GM12865 (cell line): ENCODE measurements at regions not wholly inside any gene's neighbourhood (a gene's known extent, or its start where the extent isn't known, plus 50 kb on each side); places are given as distances from the start of the nearest gene placed in this dataset.
"Not testable (repeated sequence)": the region's sequence is repeated elsewhere in the genome, so short reads cannot be mapped to it uniquely, and the experiment has no call there.

Source experiments
- DNase-seq: peaks from one replicate; pipeline ENCODE4 v3.0.0; 2010; ENCODE audit warnings: low read depth
- H3K4me3 ChIP-seq: 2 replicates; pipeline ENCODE4 v1.5.1; 2011; ENCODE audit warnings: mild to moderate bottlenecking, low read depth, low read length, control low read depth
- TF ChIP-seq, protein P1 (sequence below): IDR thresholded peaks from 2 replicates; pipeline ENCODE4 v1.5.1; 2011; ENCODE audit warnings: low read length, control low read depth, low read depth, inconsistent platforms; ENCODE audit not compliant: insufficient read depth; ENCODE audit errors: missing control alignments

DNA sequence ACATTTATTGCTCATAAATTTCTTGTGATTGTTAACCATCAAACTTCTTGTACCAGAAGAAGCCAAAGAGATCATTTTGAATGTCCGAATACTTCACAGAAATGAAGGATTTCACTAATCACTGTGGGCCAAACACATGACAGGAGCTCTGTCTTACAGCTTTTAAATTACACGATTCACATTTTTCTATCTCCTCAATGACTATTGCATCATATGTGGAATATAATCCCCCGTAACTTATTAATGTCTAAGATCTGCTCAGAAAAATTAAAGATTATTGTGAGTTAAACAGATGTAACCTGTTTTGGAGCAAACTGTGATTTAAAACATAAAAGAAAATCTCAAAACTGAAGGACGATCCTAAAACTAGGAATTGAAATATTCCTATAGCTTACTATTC, 645.2 kb upstream of the COX7C start:
- H3K4me3 ChIP-seq = no peak overlapping the region

DNA sequence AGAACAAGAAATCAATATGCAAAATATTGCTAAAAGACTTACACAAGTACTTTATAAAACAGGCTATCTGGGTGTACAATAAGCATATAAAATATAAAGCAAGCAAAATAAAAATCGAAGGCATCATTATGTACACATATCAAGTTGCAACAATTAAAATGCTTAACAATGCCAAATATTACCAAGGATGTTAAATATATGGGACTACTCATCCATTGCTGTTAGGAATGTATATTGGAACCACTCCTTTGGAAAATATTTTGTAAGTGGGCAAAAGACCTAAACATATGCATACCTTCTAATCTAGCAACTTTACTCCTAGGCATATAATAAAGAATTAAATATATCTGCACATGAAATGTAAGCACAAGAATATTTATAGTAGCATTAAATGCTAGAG, 632.6 kb upstream of the COX7C start:
- no peak overlapping the region for H3K4me3 ChIP-seq
- no peak for DNase-seq
- TF ChIP-seq, protein P1, sequence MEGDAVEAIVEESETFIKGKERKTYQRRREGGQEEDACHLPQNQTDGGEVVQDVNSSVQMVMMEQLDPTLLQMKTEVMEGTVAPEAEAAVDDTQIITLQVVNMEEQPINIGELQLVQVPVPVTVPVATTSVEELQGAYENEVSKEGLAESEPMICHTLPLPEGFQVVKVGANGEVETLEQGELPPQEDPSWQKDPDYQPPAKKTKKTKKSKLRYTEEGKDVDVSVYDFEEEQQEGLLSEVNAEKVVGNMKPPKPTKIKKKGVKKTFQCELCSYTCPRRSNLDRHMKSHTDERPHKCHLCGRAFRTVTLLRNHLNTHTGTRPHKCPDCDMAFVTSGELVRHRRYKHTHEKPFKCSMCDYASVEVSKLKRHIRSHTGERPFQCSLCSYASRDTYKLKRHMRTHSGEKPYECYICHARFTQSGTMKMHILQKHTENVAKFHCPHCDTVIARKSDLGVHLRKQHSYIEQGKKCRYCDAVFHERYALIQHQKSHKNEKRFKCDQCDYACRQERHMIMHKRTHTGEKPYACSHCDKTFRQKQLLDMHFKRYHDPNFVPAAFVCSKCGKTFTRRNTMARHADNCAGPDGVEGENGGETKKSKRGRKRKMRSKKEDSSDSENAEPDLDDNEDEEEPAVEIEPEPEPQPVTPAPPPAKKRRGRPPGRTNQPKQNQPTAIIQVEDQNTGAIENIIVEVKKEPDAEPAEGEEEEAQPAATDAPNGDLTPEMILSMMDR = no peak

More for the DNA sequence above, 645.2 kb upstream of the COX7C start:
- TF ChIP-seq, protein P1 = no peak
- no peak for DNase-seq

DNA sequence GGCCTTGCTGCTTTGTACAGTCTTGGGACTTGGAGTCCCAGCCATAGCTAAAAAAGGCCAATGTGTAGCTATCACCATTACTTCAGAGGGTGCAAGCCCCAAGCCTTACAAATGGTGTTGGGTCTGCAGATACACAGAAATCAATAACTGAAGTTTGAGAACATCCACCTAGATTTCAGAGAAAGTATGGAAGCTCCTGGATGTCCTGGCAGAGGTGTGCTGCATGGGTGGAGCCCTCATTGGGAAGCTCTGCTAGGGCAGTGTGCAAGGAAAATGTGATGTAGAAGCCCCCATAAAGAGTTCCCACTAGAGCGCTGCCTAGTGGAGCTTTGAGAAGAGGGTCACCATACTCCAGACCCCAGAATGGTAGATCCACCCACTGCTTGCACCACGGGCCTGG, 626.7 kb upstream of the COX7C start:
- TF ChIP-seq, protein P1 = no peak
- no peak for DNase-seq
- no peak overlapping the region for H3K4me3 ChIP-seq

DNA sequence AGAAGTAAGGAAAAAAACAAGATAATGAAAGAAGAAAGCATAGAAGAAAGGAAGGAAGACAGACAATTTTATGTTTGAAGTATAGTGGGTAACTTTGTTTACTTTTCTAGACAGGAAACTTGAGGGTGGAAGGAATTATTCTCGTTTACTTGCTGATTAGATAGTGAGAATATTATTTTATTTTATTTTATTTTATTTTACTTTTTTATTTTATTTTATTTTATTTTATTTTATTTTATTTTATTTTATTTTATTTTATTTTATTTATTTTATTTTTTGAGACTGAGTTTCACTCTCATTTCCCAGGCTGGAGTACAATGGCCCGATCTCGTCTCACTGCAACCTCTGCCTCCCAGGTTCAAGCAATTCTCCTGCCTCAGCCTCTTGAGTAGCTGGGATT, 623.1 kb upstream of the COX7C start:
- not testable (repeated sequence) for DNase-seq

DNA sequence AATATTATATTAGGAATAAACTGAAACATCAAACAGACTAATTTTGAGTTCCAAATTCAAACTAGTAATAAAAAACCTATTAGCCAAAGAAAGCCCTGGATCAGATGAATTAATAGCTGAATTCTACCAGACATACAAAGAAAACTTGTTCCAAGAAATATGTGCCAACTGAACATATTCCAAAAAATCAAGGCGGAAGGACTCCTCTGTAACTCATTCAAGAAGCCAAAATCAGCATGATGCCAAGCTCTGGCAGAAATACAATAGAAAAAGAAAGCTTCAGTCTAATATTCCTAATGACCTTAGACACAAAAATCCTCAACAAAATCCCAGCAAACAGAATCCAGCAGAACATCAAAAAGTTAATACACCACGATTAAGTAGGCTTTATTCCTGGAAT, 619.1 kb upstream of the COX7C start:
- no peak for DNase-seq
- TF ChIP-seq, protein P1 = no peak

More for the DNA sequence above, 623.1 kb upstream of the COX7C start:
- not testable (repeated sequence) for H3K4me3 ChIP-seq

DNA sequence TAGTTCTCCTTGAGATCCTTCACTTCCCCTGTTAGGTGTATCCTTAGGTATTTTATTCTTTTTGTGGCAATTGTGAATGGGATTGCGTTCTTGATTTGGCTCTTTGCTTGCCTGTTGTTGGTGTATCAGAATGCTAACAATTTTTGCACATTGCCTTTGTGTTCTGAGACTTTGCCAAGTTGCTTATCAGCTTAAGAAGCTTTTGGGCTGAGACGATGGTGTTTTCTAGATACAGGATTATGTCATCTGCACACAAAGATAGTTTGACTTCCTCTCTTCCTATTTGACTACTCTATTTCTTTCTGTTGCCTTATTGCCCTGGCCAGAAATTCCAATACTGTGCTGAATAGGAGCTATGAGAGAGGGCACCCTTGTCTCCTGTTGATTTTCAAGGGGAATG, 609.4 kb upstream of the COX7C start:
- no peak for DNase-seq
- TF ChIP-seq, protein P1 = no peak
- no peak overlapping the region for H3K4me3 ChIP-seq

More for the DNA sequence above, 619.1 kb upstream of the COX7C start:
- H3K4me3 ChIP-seq = no peak overlapping the region

DNA sequence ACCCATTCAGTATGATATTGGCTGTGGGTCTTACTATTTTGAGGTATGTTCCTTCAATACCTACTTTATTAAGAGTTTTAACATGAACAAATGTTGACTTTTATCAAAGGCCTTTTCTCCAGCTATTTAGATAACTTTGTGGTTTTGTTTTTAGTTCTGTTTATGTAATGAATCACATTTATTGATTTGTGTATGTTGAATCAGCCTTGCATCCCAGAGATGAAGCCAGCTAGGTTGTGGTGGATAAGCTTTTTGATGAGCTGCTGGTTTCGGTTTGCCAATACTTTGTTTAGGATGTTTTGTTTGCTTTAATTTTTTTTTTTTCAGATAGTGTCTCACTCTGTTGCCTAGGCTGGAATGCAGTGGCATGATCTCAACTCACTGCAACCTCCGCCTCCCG, 609.0 kb upstream of the COX7C start:
- H3K4me3 ChIP-seq = no peak overlapping the region
- no peak for DNase-seq
- TF ChIP-seq, protein P1 = no peak
